Endodermal cell (in vitro differentiated cells): ENCODE measurements at regions not wholly inside any gene's neighbourhood (a gene's known extent, or its start where the extent isn't known, plus 50 kb on each side); places are given as distances from the start of the nearest gene placed in this dataset.

Source experiments
- DNase-seq: peaks from one replicate; pipeline ENCODE4 v3.0.0-alpha.2; 2017
- H3K27ac ChIP-seq: 2 replicates; pipeline ENCODE4 v1.5.1; 2013; ENCODE audit warnings: mild to moderate bottlenecking, low read depth, low read length, moderate library complexity
- H3K27me3 ChIP-seq: 2 replicates; pipeline ENCODE4 v1.6.1; 2013; ENCODE audit warnings: mild to moderate bottlenecking, low read length, moderate library complexity; ENCODE audit not compliant: insufficient read depth, control insufficient read depth, poor library complexity, severe bottlenecking
- H3K36me3 ChIP-seq: 2 replicates; pipeline ENCODE4 v1.7.0; 2013; ENCODE audit warnings: mild to moderate bottlenecking, low read length, moderate library complexity; ENCODE audit not compliant: control insufficient read depth, insufficient read depth
- H3K4me1 ChIP-seq: one replicate; pipeline ENCODE4 v1.7.0; 2013; ENCODE audit warnings: low read length; ENCODE audit not compliant: control insufficient read depth, insufficient read depth
- H3K4me3 ChIP-seq: 2 replicates; pipeline ENCODE4 v1.5.1; 2013; ENCODE audit warnings: mild to moderate bottlenecking, low read length, moderate library complexity
- H3K9ac ChIP-seq: 2 replicates; pipeline ENCODE4 v1.6.1; 2013; ENCODE audit warnings: mild to moderate bottlenecking, low read length, moderate library complexity; ENCODE audit not compliant: poor library complexity, severe bottlenecking; ENCODE audit errors: extremely low read depth
- H3K9me3 ChIP-seq: 2 replicates; pipeline ENCODE4 v1.6.1; 2013; ENCODE audit warnings: mild to moderate bottlenecking, low read length, moderate library complexity; ENCODE audit not compliant: control insufficient read depth
- H3K27ac Mint-ChIP-seq: 2 replicates; pipeline ENCODE4 v1.8.0; 2020; ENCODE audit warnings: mixed read lengths
- H3K27me3 Mint-ChIP-seq: 2 replicates; pipeline ENCODE4 v1.8.0; 2021; ENCODE audit warnings: mild to moderate bottlenecking, mixed read lengths; ENCODE audit not compliant: insufficient read depth
- H3K36me3 Mint-ChIP-seq: 2 replicates; pipeline ENCODE4 v1.8.0; 2020; ENCODE audit warnings: low read depth, mixed read lengths
- H3K4me1 Mint-ChIP-seq: 2 replicates; pipeline ENCODE4 v1.8.0; 2020; ENCODE audit warnings: mixed read lengths
- H3K4me3 Mint-ChIP-seq: 2 replicates; pipeline ENCODE4 v1.8.0; 2020; ENCODE audit warnings: mild to moderate bottlenecking, moderate library complexity, mixed read lengths
- H3K9me3 Mint-ChIP-seq: 2 replicates; pipeline ENCODE4 v1.8.0; 2020; ENCODE audit warnings: mild to moderate bottlenecking, mixed read lengths
- CTCF ChIP-seq: fragments of 200-600 bp; sonication (generic); conservative IDR thresholded peaks from 2 replicates; pipeline ENCODE4 v1.5.0; 2021; ENCODE audit warnings: antibody characterized with exemption, mild to moderate bottlenecking
- WGBS, 2 experiments: methylation state at CpG; one replicate each; pipeline versions ENCODE4 v1.1.5 to v1.1.7; 2013; ENCODE audit warnings: missing lambda C conversion rate in 2 of 2, mixed read lengths in 1 of 2; ENCODE audit not compliant: insufficient coverage in 1 of 2, insufficient read length in 1 of 2; 5-methylcytosine and 5-hydroxymethylcytosine counted together

DNA sequence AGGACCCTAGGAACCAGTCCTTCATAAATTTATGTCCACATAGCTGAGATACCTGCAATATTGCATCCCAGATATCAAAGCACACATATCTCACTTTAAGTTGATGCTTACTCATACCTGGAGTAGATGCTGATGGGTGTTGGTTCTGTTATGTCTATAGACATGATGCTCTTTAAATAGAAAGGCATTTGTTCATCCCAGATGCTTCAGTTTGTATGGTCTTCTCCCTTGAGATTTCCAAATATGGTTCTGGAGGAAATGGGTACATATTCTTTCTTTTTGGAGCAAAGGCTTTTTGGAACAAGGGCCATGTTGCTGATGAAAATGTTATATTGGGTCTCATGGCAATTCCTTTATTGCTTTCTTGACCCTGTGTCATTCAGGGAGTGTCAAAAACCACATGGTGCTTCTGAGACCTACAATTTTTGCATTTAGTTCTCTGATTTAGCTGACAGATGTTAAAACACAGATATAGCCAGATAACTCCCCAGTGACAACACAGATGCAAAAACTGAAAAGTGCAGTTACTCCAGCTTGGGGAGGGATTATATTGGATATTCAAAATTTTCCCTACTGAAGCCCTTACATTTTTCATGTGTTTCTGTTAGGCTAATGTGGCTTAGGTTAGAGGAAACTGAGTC, 211.4 kb downstream of the KCNRG start:
- Mint-ChIP-seq H3K36me3 (no peaks in the 10 kb centered on the region), H3K4me1 (no peaks in the 10 kb centered on the region), H3K4me3 (no peak overlapping the region), H3K27me3 (no peaks in the 10 kb centered on the region), H3K9me3 (no peaks in the 10 kb centered on the region), H3K27ac (no peak overlapping the region)
- Histone ChIP-seq H3K27me3 (no peaks in the 10 kb centered on the region), H3K9me3 (no peaks in the 10 kb centered on the region), H3K4me3 (no peak overlapping the region), H3K4me1 (no peaks in the 10 kb centered on the region), H3K36me3 (no peaks in the 10 kb centered on the region), H3K27ac (no peak overlapping the region), H3K9ac (no peak overlapping the region)
- TF ChIP-seq CTCF, result no peak
- no peak for DNase-seq

GRCh38 chr13:50227361-50227760, 212.1 kb downstream of the KCNRG start:
- H3K4me1 Mint-ChIP-seq, result no peaks in the 10 kb centered on the region
- no peaks in the 10 kb centered on the region for H3K36me3 ChIP-seq
- H3K4me3 ChIP-seq, result no peak overlapping the region
- H3K27ac Mint-ChIP-seq, result no peak overlapping the region
- H3K27ac ChIP-seq, result no peak overlapping the region
- no peaks in the 10 kb centered on the region for H3K27me3 Mint-ChIP-seq
- H3K9ac ChIP-seq, result no peak overlapping the region
- no peak for DNase-seq
- H3K4me1 ChIP-seq, result no peaks in the 10 kb centered on the region
- H3K9me3 Mint-ChIP-seq, result peaks cover 2% of the 10 kb centered on the region
- no peaks in the 10 kb centered on the region for H3K9me3 ChIP-seq
- H3K36me3 Mint-ChIP-seq, result no peaks in the 10 kb centered on the region
- H3K4me3 Mint-ChIP-seq, result no peak overlapping the region
- no peaks in the 10 kb centered on the region for H3K27me3 ChIP-seq
- TF ChIP-seq CTCF, result no peak
- WGBS, 2 experiments, result 80 to 88% methylated on average over 2 to 4 of the region's 5 CpGs

- Histone ChIP-seq H3K4me1 (no peaks in the 10 kb centered on the region), H3K27ac (no peak overlapping the region), H3K36me3 (no peaks in the 10 kb centered on the region), H3K9me3 (no peaks in the 10 kb centered on the region), H3K9ac (no peak overlapping the region), H3K27me3 (no peaks in the 10 kb centered on the region), H3K4me3 (no peak overlapping the region)
- H3K27me3 Mint-ChIP-seq, result no peaks in the 10 kb centered on the region
- no peak overlapping the region for H3K4me3 Mint-ChIP-seq
- DNase-seq, result no peak
- WGBS, 2 experiments, result 93 to 100% methylated on average over 3 to 6 of the region's 6 CpGs
- TF ChIP-seq CTCF, result no peak
- no peaks in the 10 kb centered on the region for H3K4me1 Mint-ChIP-seq
- peaks cover 12% of the 10 kb centered on the region for H3K9me3 Mint-ChIP-seq
- no peak overlapping the region for H3K27ac Mint-ChIP-seq
- peaks cover 6% of the 10 kb centered on the region for H3K36me3 Mint-ChIP-seq
Measured at GRCh38 chr13:50228527-50228926, 213.3 kb downstream of the KCNRG start.
